ENCODE measurements at regions not wholly inside any gene's neighbourhood (a gene's known extent, or its start where the extent isn't known, plus 50 kb on each side); places are given as distances from the start of the nearest gene placed in this dataset.

- intact Hi-C loops (cut with micrococcal nuclease; ENCODE audit: unreplicated experiment), result no loop called here
- Mint-ChIP-seq H3K9me3 (ENCODE audit: low read depth, unreplicated experiment) (no peaks in the 10 kb centered on the region), H3K27me3 (ENCODE audit: unreplicated experiment) (no peaks in the 10 kb centered on the region), H3K4me1 (ENCODE audit: low read depth, unreplicated experiment) (peaks cover 44% of the 10 kb centered on the region), H3K27ac (ENCODE audit: unreplicated experiment) (peak overlapping the region; percentile 82), H3K4me3 (ENCODE audit: low read depth, unreplicated experiment) (no peak overlapping the region), H3K36me3 (ENCODE audit: insufficient read depth, unreplicated experiment) (no peaks in the 10 kb centered on the region)
- DNase-seq, result no peak
- TF ChIP-seq CTCF (IDR thresholded peaks at IDR 0.05; ENCODE audit: unreplicated experiment), result no peak
- BruUV-seq (replicated peaks), result no TSS peak
- CTCF ChIA-PET, result interaction anchor here (0.6 to 2.0 kb wide), 3 partner anchors 13 to 147 kb away, joined by 3 to 5 read pairs (median 3); no protein-coding TSS in a partner anchor
These were observed 181.6 kb downstream of the MID1IP1 start for GRCh38 chrX:38982843-38983242.

GRCh38 chrX:38985375-38985774 is 184.1 kb downstream of the MID1IP1 start:
- no peak overlapping the region for H3K27ac Mint-ChIP-seq (ENCODE audit: unreplicated experiment)
- H3K27me3 Mint-ChIP-seq (ENCODE audit: unreplicated experiment), result no peaks in the 10 kb centered on the region
- H3K9me3 Mint-ChIP-seq (ENCODE audit: low read depth, unreplicated experiment), result no peaks in the 10 kb centered on the region
- CTCF ChIA-PET, result no interaction called here
- no peak overlapping the region for H3K4me3 Mint-ChIP-seq (ENCODE audit: low read depth, unreplicated experiment)
- intact Hi-C loops (cut with micrococcal nuclease; ENCODE audit: unreplicated experiment), result loop anchor here (2.0 kb wide), 1 partner anchor 179 kb away; no protein-coding TSS in a partner anchor
- H3K4me1 Mint-ChIP-seq (ENCODE audit: low read depth, unreplicated experiment), result peaks cover 44% of the 10 kb centered on the region
- no peak for DNase-seq
- TF ChIP-seq CTCF (IDR thresholded peaks at IDR 0.05; ENCODE audit: unreplicated experiment), result no peak
- BruUV-seq (replicated peaks), result no TSS peak
- no peaks in the 10 kb centered on the region for H3K36me3 Mint-ChIP-seq (ENCODE audit: insufficient read depth, unreplicated experiment)

GRCh38 chrX:38985945-38986344 is 184.7 kb downstream of the MID1IP1 start:
- CTCF ChIA-PET, result no interaction called here
- no peaks in the 10 kb centered on the region for H3K9me3 Mint-ChIP-seq (ENCODE audit: low read depth, unreplicated experiment)
- H3K36me3 Mint-ChIP-seq (ENCODE audit: insufficient read depth, unreplicated experiment), result no peaks in the 10 kb centered on the region
- intact Hi-C loops (cut with micrococcal nuclease; ENCODE audit: unreplicated experiment), result loop anchor here (2.0 kb wide), 1 partner anchor 179 kb away; no protein-coding TSS in a partner anchor
- no peak overlapping the region for H3K4me3 Mint-ChIP-seq (ENCODE audit: low read depth, unreplicated experiment)
- no peak for DNase-seq
- peaks cover 44% of the 10 kb centered on the region for H3K4me1 Mint-ChIP-seq (ENCODE audit: low read depth, unreplicated experiment)
- no peak overlapping the region for H3K27ac Mint-ChIP-seq (ENCODE audit: unreplicated experiment)
- BruUV-seq (replicated peaks), result no TSS peak
- H3K27me3 Mint-ChIP-seq (ENCODE audit: unreplicated experiment), result no peaks in the 10 kb centered on the region
- no peak for TF ChIP-seq CTCF (IDR thresholded peaks at IDR 0.05; ENCODE audit: unreplicated experiment)

GRCh38 chrX:38986586-38986985 is 185.3 kb downstream of the MID1IP1 start:
- H3K4me3 Mint-ChIP-seq (ENCODE audit: low read depth, unreplicated experiment), result no peak overlapping the region
- CTCF ChIA-PET, result interaction anchor here (0.5 to 1.2 kb wide), 2 partner anchors 175 to 181 kb away, joined by 3 read pairs; no protein-coding TSS in a partner anchor
- TF ChIP-seq CTCF (IDR thresholded peaks at IDR 0.05; ENCODE audit: unreplicated experiment), result no peak
- no peak for DNase-seq
- H3K27me3 Mint-ChIP-seq (ENCODE audit: unreplicated experiment), result no peaks in the 10 kb centered on the region
- no peaks in the 10 kb centered on the region for H3K9me3 Mint-ChIP-seq (ENCODE audit: low read depth, unreplicated experiment)
- intact Hi-C loops (cut with micrococcal nuclease; ENCODE audit: unreplicated experiment), result no loop called here
- no TSS peak for BruUV-seq (replicated peaks)
- H3K36me3 Mint-ChIP-seq (ENCODE audit: insufficient read depth, unreplicated experiment), result no peaks in the 10 kb centered on the region
- H3K27ac Mint-ChIP-seq (ENCODE audit: unreplicated experiment), result peak overlapping the region; percentile 61
- peaks cover 42% of the 10 kb centered on the region for H3K4me1 Mint-ChIP-seq (ENCODE audit: low read depth, unreplicated experiment)

Data from Calu3 (cell line).